Colonic mucosa (tissue), 4 donors: ENCODE measurements at regions not wholly inside any gene's neighbourhood (a gene's known extent, or its start where the extent isn't known, plus 50 kb on each side); places are given as distances from the start of the nearest gene placed in this dataset.

ENCODE experiments used
- DNase-seq: peaks from one replicate; pipeline ENCODE4 v3.0.0-alpha.2; 2020
- H3K27ac ChIP-seq: fragments of 200-600 bp; one replicate; pipeline ENCODE4 v1.8.0; 2021
- H3K27me3 ChIP-seq: fragments of 200-600 bp; one replicate; pipeline ENCODE4 v1.8.0; 2021
- H3K36me3 ChIP-seq: fragments of 200-600 bp; one replicate; pipeline ENCODE4 v1.8.0; 2021
- H3K4me1 ChIP-seq: fragments of 200-600 bp; one replicate; pipeline ENCODE4 v1.8.0; 2021; ENCODE audit warnings: mild to moderate bottlenecking
- H3K4me3 ChIP-seq: fragments of 200-600 bp; one replicate; pipeline ENCODE4 v1.8.0; 2021
- H3K9ac ChIP-seq, 2 donors: one replicate each; pipeline ENCODE4 v1.7.0; 2013; ENCODE audit warnings: control low read depth in 2 of 2, low read depth in 2 of 2, low read length in 2 of 2
- H3K9me3 ChIP-seq: fragments of 200-600 bp; one replicate; pipeline ENCODE4 v1.8.0; 2021
- CTCF ChIP-seq: fragments of 200-600 bp; IDR thresholded peaks from one replicate; pipeline ENCODE4 v1.8.0; 2022; ENCODE audit warnings: antibody characterized with exemption, mild to moderate bottlenecking
- intact Hi-C: fragments of 100-400 bp; cut with DNase I; formaldehyde crosslinking; loops from one replicate; pipeline ENCODE4 v1.14.1; 2022
- donor health status: healthy.
- donor health status: DM: no; HTN: no; CAD: no.
- donor health status: DM: no; HTN: no; CAD: no.

GRCh38 chr2:151186011-151186410 lies 75.7 kb downstream of the RBM43 start:
- DNase-seq: no peak
- Histone ChIP-seq H3K4me3 (no peak overlapping the region), H3K36me3 (no peaks in the 10 kb centered on the region), H3K27me3 (no peaks in the 10 kb centered on the region), H3K4me1 (no peaks in the 10 kb centered on the region), H3K27ac (no peak overlapping the region), H3K9ac (no peak overlapping the region), H3K9me3 (no peaks in the 10 kb centered on the region)
- intact Hi-C loops: no loop called here
- no peak for TF ChIP-seq CTCF

- Histone ChIP-seq H3K27ac (no peak overlapping the region), H3K9ac (no peak overlapping the region), H3K4me3 (no peak overlapping the region), H3K9me3 (no peaks in the 10 kb centered on the region), H3K36me3 (no peaks in the 10 kb centered on the region), H3K4me1 (no peaks in the 10 kb centered on the region), H3K27me3 (no peaks in the 10 kb centered on the region)
- no peak for DNase-seq
- intact Hi-C loops: no loop called here
- TF ChIP-seq CTCF: no peak
These were observed 78.5 kb downstream of the RBM43 start for GRCh38 chr2:151182899-151183809.

GRCh38 chr2:151182396-151182795 lies 79.3 kb downstream of the RBM43 start:
- Histone ChIP-seq H3K4me3 (no peak overlapping the region), H3K9ac (no peak overlapping the region), H3K4me1 (no peaks in the 10 kb centered on the region), H3K27me3 (no peaks in the 10 kb centered on the region), H3K36me3 (no peaks in the 10 kb centered on the region), H3K9me3 (no peaks in the 10 kb centered on the region), H3K27ac (no peak overlapping the region)
- TF ChIP-seq CTCF: no peak
- no peak for DNase-seq
- intact Hi-C loops: no loop called here

DNA sequence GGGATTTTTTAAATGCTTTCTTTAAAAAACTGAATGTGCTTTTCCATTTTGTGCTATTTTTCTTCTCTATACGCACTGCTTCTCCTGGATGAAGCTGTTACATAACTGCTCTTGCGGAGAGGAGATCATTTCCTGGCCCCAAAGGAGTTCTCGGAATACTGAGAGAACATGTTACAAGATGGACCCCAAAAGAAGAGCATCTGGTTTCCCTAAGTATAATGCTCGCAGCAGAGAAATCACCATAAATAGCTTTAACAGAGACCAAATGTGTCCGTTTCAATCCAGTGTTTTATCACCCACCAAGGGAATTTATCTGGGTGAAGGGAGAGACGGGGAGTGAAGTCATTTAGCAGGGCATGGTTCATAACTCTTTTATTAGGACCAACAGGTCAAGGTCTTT lies 80.1 kb downstream of the RBM43 start:
- TF ChIP-seq CTCF: no peak
- Histone ChIP-seq H3K27me3 (no peaks in the 10 kb centered on the region), H3K4me3 (no peak overlapping the region), H3K9ac (no peak overlapping the region), H3K4me1 (no peaks in the 10 kb centered on the region), H3K27ac (no peak overlapping the region), H3K9me3 (no peaks in the 10 kb centered on the region), H3K36me3 (no peaks in the 10 kb centered on the region)
- DNase-seq: no peak
- intact Hi-C loops: no loop called here

DNA sequence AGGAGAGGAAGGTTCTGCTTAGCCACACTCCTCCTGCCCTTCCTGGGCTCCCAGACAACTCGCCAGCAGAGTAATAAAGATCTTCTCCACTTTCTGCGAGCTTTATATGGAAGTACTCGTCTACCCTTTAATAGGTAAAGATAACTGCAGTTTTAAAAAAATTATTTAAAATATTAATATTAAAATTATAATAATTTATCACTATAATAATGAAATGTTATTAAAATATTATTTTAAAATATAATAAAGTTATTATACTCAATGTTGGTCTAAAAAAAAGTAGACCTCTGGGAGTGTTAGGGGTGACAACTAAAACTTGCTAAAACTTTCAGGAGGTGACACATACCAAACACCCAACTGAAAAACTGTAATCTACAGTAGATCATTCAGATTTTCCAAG lies 81.5 kb downstream of the RBM43 start:
- Histone ChIP-seq H3K9ac (no peak overlapping the region), H3K4me3 (no peak overlapping the region), H3K27me3 (no peaks in the 10 kb centered on the region), H3K27ac (no peak overlapping the region), H3K9me3 (no peaks in the 10 kb centered on the region), H3K36me3 (no peaks in the 10 kb centered on the region), H3K4me1 (no peaks in the 10 kb centered on the region)
- intact Hi-C loops: no loop called here
- TF ChIP-seq CTCF: no peak
- DNase-seq: no peak
